ENCODE measurements at regions not wholly inside any gene's neighbourhood (a gene's known extent, or its start where the extent isn't known, plus 50 kb on each side); places are given as distances from the start of the nearest gene placed in this dataset.

DNA sequence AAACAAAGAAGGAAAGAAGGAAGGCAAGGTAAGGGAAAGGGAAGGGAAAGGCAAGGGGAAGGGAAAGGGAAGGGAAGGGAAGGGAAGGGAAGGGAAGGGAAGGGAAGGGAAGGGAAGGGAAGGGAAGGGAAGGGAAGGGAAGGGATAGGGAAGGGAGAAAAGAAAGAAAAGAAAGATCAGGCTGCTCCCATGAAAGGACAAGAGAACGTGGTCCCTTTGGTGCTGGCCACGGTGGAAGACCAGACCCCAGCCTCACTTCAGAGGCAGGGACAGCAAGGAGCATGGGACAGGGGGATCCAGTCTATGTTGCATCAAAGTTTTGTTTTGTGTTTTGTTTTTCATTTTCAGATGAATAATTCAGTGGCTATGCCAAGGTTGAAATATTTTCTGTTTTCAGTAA lies 111.4 kb upstream of the IGF1R start:
- H3K27me3 ChIP-seq, result peaks cover 8% of the 10 kb centered on the region
- no peak overlapping the region for H3K4me3 ChIP-seq
- no peaks in the 10 kb centered on the region for H3K9me3 ChIP-seq
- H3K4me1 ChIP-seq, result no peaks in the 10 kb centered on the region
- no peaks in the 10 kb centered on the region for H3K36me3 ChIP-seq
- in situ Hi-C loops (cut with MboI; ENCODE audit: low pct_ligation_motif_present in 1 of 4, low pct_unique_long_range_greater_than_20kb in 1 of 4, low sequenced_read_pairs in 3 of 4), result loop anchor here in 1 of 4 donors (25.0 kb wide), 1 partner anchor 300 kb away; no protein-coding TSS in a partner anchor
- no peak for TF ChIP-seq POLR2AphosphoS5 (IDR thresholded peaks at IDR 0.05)
- TF ChIP-seq, protein P1, sequence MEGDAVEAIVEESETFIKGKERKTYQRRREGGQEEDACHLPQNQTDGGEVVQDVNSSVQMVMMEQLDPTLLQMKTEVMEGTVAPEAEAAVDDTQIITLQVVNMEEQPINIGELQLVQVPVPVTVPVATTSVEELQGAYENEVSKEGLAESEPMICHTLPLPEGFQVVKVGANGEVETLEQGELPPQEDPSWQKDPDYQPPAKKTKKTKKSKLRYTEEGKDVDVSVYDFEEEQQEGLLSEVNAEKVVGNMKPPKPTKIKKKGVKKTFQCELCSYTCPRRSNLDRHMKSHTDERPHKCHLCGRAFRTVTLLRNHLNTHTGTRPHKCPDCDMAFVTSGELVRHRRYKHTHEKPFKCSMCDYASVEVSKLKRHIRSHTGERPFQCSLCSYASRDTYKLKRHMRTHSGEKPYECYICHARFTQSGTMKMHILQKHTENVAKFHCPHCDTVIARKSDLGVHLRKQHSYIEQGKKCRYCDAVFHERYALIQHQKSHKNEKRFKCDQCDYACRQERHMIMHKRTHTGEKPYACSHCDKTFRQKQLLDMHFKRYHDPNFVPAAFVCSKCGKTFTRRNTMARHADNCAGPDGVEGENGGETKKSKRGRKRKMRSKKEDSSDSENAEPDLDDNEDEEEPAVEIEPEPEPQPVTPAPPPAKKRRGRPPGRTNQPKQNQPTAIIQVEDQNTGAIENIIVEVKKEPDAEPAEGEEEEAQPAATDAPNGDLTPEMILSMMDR (IDR thresholded peaks at IDR 0.05), result no peak
- TF ChIP-seq EP300 (IDR thresholded peaks at IDR 0.05; ENCODE audit: low read depth), result no peak
- TF ChIP-seq POLR2A (IDR thresholded peaks at IDR 0.05), result no peak
- no peak for DNase-seq
- intact Hi-C loops (cut with DNase I; ENCODE audit: low total_unique reads), result no loop called here
- H3K27ac ChIP-seq, result no peak overlapping the region
- 73 to 96% methylated on average over 2 of the region's 2 CpGs for WGBS, 2 donors (ENCODE audit: low coverage in 1 of 2)

DNA sequence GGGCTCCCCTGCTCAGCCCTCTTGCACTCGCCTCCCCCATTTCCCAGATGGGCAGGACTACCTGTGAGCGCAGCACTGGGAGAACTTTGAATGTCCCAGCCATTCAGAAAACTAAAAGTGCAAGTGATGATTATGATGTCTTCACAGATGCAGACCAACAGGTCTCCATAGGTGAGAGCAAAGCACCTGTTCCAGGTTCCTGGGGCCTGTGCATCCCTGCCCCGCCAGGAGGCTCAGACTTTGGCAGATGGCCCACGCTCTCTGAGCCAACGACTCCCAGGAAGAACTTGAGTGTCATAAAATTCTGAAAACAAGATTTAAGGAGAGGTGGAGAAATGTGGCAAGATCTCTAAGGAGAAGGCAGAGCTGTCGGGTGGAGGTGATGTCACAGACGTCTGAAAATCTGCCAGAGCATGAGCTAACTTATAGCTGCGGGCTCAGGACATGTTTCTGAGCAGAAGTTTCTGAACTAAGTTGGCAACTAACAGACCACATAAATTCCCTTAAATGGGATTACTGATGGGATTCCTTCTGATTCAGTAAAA lies 110.8 kb upstream of the IGF1R start:
- Histone ChIP-seq H3K27me3 (peaks cover 8% of the 10 kb centered on the region), H3K4me3 (no peak overlapping the region), H3K4me1 (no peaks in the 10 kb centered on the region), H3K9me3 (no peaks in the 10 kb centered on the region), H3K36me3 (no peaks in the 10 kb centered on the region), H3K27ac (no peak overlapping the region)
- WGBS, 2 donors (ENCODE audit: low coverage in 1 of 2), result 21 to 38% methylated on average over 4 to 8 of the region's 8 CpGs
- intact Hi-C loops (cut with DNase I; ENCODE audit: low total_unique reads), result no loop called here
- TF ChIP-seq POLR2A (IDR thresholded peaks at IDR 0.05), result no peak
- TF ChIP-seq, protein P1 (IDR thresholded peaks at IDR 0.05), result no peak
- no peak for TF ChIP-seq EP300 (IDR thresholded peaks at IDR 0.05; ENCODE audit: low read depth)
- no peak for TF ChIP-seq POLR2AphosphoS5 (IDR thresholded peaks at IDR 0.05)
- in situ Hi-C loops (cut with MboI; ENCODE audit: low pct_ligation_motif_present in 1 of 4, low pct_unique_long_range_greater_than_20kb in 1 of 4, low sequenced_read_pairs in 3 of 4), result loop anchor here in 1 of 4 donors (25.0 kb wide), 1 partner anchor 300 kb away; no protein-coding TSS in a partner anchor
- DNase-seq, result no peak

DNA sequence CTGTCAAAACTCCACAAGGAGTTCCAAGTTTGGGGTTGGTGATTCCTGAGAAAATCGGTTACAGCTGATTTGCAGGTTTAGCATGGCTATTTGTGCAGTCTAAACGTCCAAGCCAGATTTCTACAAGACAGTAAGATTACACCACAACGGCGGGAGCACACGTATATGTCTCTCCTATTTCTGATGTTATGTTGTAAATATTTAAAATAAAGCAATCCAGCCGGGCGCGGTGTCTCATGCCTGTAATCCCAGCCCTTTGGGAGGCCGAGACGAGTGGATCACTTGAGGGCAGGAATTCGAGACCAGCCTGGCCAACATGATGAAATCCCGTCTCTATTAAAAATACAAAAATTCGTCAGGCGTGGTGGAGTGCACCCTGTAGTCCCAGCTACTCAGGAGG lies 106.8 kb upstream of the IGF1R start:
- intact Hi-C loops (cut with DNase I; ENCODE audit: low total_unique reads), result no loop called here

DNA sequence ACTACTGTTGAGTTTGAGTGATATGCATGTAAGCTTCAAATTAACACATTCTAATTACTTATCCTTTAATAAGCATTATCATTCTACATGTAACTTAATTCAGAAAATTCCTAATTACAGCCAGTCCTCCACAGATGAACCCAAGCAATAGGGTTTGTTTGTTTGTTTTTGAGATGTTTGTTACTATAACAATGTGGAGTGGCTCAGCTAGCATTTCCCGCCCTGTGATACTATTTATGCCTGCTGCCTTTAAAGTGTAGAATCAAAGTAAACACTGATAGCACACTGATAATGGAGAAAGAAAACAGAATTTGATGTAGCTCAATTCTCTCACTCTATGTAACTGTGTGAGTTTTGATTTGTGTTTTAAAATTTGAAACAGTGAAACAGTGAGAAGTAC lies 105.1 kb upstream of the IGF1R start:
- Histone ChIP-seq H3K4me1 (peaks cover 0 to 12% (median 5%) of the 10 kb centered on the region in 4 donors), H3K9me3 (no peaks in the 10 kb centered on the region), H3K36me3 (no peaks in the 10 kb centered on the region), H3K27ac (no peak overlapping the region), H3K4me3 (no peak overlapping the region), H3K27me3 (peaks cover 33% of the 10 kb centered on the region)
- 66 to 71% methylated on average over 1 of the region's 1 CpG for WGBS, 2 donors (ENCODE audit: low coverage in 1 of 2)
- no peak for DNase-seq
- TF ChIP-seq POLR2AphosphoS5 (IDR thresholded peaks at IDR 0.05) (no peak), POLR2A (IDR thresholded peaks at IDR 0.05) (no peak), EP300 (IDR thresholded peaks at IDR 0.05; ENCODE audit: low read depth) (no peak)
- TF ChIP-seq, protein P1 (IDR thresholded peaks at IDR 0.05), result no peak
- intact Hi-C loops (cut with DNase I; ENCODE audit: low total_unique reads), result no loop called here
- in situ Hi-C loops (cut with MboI; ENCODE audit: low pct_ligation_motif_present in 1 of 4, low pct_unique_long_range_greater_than_20kb in 1 of 4, low sequenced_read_pairs in 3 of 4), result loop anchor here in 1 of 4 donors (25.0 kb wide), 1 partner anchor 294 kb away; no protein-coding TSS in a partner anchor

More for the DNA sequence above, 106.8 kb upstream of the IGF1R start:
- in situ Hi-C loops (cut with MboI; ENCODE audit: low pct_ligation_motif_present in 1 of 4, low pct_unique_long_range_greater_than_20kb in 1 of 4, low sequenced_read_pairs in 3 of 4), result loop anchor here in 1 of 4 donors (25.0 kb wide), 1 partner anchor 296 kb away; no protein-coding TSS in a partner anchor
- Histone ChIP-seq H3K4me1 (no peaks in the 10 kb centered on the region), H3K36me3 (no peaks in the 10 kb centered on the region), H3K9me3 (no peaks in the 10 kb centered on the region), H3K27me3 (peaks cover 15% of the 10 kb centered on the region), H3K4me3 (no peak overlapping the region), H3K27ac (no peak overlapping the region)
- 61 to 76% methylated on average over 12 to 14 of the region's 14 CpGs for WGBS, 2 donors (ENCODE audit: low coverage in 1 of 2)
- TF ChIP-seq POLR2A (IDR thresholded peaks at IDR 0.05) (no peak), POLR2AphosphoS5 (IDR thresholded peaks at IDR 0.05) (no peak), EP300 (IDR thresholded peaks at IDR 0.05; ENCODE audit: low read depth) (no peak)
- no peak for DNase-seq
